H1 (cell line): ENCODE measurements at regions not wholly inside any gene's neighbourhood (a gene's known extent, or its start where the extent isn't known, plus 50 kb on each side); places are given as distances from the start of the nearest gene placed in this dataset.

Source experiments
- CTCF ChIA-PET: fragments of 300-600 bp; sonication (Branson Sonifier 250); formaldehyde crosslinking; loops from one replicate; lab custom pipeline; 2021; ENCODE audit not compliant: partially characterized antibody; lab: Charles Lee
- POLR2A ChIA-PET: fragments of 300-600 bp; sonication (Branson Sonifier 250); formaldehyde crosslinking; loops from one replicate; lab custom pipeline; 2021; ENCODE audit warnings: inconsistent platforms; ENCODE audit not compliant: partially characterized antibody; lab: Charles Lee
- DNase-seq, 2 experiments: peaks; one replicate each; pipeline versions ENCODE4 v3.0.0 to v3.0.0-alpha.2; 2010 to 2022; ENCODE audit warnings: low spot score in 2 of 2, low read depth in 1 of 2, mixed read lengths in 1 of 2
- FAIRE-seq: peaks from 2 replicates; lab custom pipeline; 2011; peaks lifted over from hg19 to GRCh38; lab: Jason Lieb, UNC
- H2AFZ ChIP-seq: 2 replicates; pipeline ENCODE4 v1.8.1; 2012; ENCODE audit warnings: low read length, inconsistent platforms
- H2AK5ac ChIP-seq: 2 replicates; pipeline ENCODE4 v1.6.1; 2013; ENCODE audit warnings: low read depth, low read length
- H2BK120ac ChIP-seq: replicated peaks from 2 replicates; pipeline ENCODE3; 2013; ENCODE audit warnings: low read depth, low read length, inconsistent platforms
- H2BK12ac ChIP-seq: 2 replicates; pipeline ENCODE4 v1.6.1; 2013; ENCODE audit warnings: low read depth, low read length
- H2BK15ac ChIP-seq: 2 replicates; pipeline ENCODE4 v1.6.1; 2013; ENCODE audit warnings: low read length
- H2BK20ac ChIP-seq: 2 replicates; pipeline ENCODE4 v1.6.1; 2013; ENCODE audit warnings: low read length
- H2BK5ac ChIP-seq: 2 replicates; pipeline ENCODE4 v1.6.1; 2013; ENCODE audit warnings: low read depth, low read length
- H3K14ac ChIP-seq: 2 replicates; pipeline ENCODE4 v1.6.1; 2013; ENCODE audit warnings: inconsistent platforms; ENCODE audit not compliant: insufficient read length
- H3K18ac ChIP-seq: 2 replicates; pipeline ENCODE4 v1.6.1; 2013; ENCODE audit warnings: low read length; ENCODE audit errors: extremely low read depth
- H3K23ac ChIP-seq: 2 replicates; pipeline ENCODE4 v1.6.1; 2013; ENCODE audit warnings: inconsistent platforms; ENCODE audit not compliant: insufficient read length
- H3K23me2 ChIP-seq: 2 replicates; pipeline ENCODE4 v1.6.1; 2013; ENCODE audit warnings: low read depth, low read length
- H3K27ac ChIP-seq: 2 replicates; pipeline ENCODE4 v1.6.1; 2011; ENCODE audit warnings: low read depth, low read length, inconsistent platforms
- H3K27me3 ChIP-seq, 4 experiments: replicated peaks in 1 of 4; 1 replicate in 1 of 4; 2 replicates in 3 of 4; pipeline versions ENCODE4 v1.6.1 to v1.8.1; 2011 to 2013; ENCODE audit warnings: low read length in 3 of 4, mild to moderate bottlenecking in 3 of 4, inconsistent platforms in 2 of 4, mixed read lengths in 2 of 4, moderate library complexity in 1 of 4; ENCODE audit not compliant: control insufficient read depth in 3 of 4, insufficient read depth in 3 of 4; ENCODE audit errors: extremely low read depth in 1 of 4
- H3K36me3 ChIP-seq, 4 experiments: 2 replicates each; pipeline versions ENCODE4 v1.6.1 to v1.8.1; 2011 to 2013; ENCODE audit warnings: mild to moderate bottlenecking in 4 of 4, low read length in 3 of 4, moderate library complexity in 2 of 4, control low read depth in 1 of 4, inconsistent platforms in 1 of 4; ENCODE audit not compliant: insufficient read depth in 4 of 4, control insufficient read depth in 2 of 4
- H3K4ac ChIP-seq: replicated peaks from 2 replicates; pipeline ENCODE3; 2013; ENCODE audit warnings: low read length, low read depth, mixed read lengths, inconsistent platforms; ENCODE audit not compliant: insufficient read length
- H3K4me1 ChIP-seq, 4 experiments: replicated peaks in 1 of 4; 1 replicate in 1 of 4; 2 replicates in 3 of 4; pipeline versions ENCODE4 v1.6.1 to v1.8.1; 2011 to 2013; ENCODE audit warnings: low read length in 3 of 4, inconsistent platforms in 2 of 4, mixed read lengths in 1 of 4; ENCODE audit not compliant: insufficient read depth in 4 of 4, control insufficient read depth in 3 of 4
- H3K4me2 ChIP-seq, 2 experiments: 2 replicates each; pipeline versions ENCODE4 v1.6.1 to v1.8.1; 2011 to 2013; ENCODE audit warnings: low read depth in 2 of 2, low read length in 2 of 2, control low read depth in 1 of 2, inconsistent platforms in 1 of 2, mild to moderate bottlenecking in 1 of 2; ENCODE audit not compliant: insufficient read depth in 1 of 2
- H3K4me3 ChIP-seq, 4 experiments: fragments of 200-600, 300-600 bp in 1 of 4; sonication (generic), shearing (Covaris generic), sonication (Bioruptor Twin) in 1 of 4; 2 replicates each; pipeline versions ENCODE4 v1.5.1 to v1.8.1; 2011 to 2016; ENCODE audit warnings: low read length in 4 of 4, low read depth in 3 of 4, control low read depth in 2 of 4, inconsistent platforms in 2 of 4, mild to moderate bottlenecking in 2 of 4, mixed read lengths in 1 of 4, moderate library complexity in 1 of 4; ENCODE audit not compliant: insufficient read depth in 2 of 4; ENCODE audit errors: extremely low read depth in 1 of 4
- H3K56ac ChIP-seq: replicated peaks from 2 replicates; pipeline ENCODE3; 2013; ENCODE audit warnings: low read depth, mild to moderate bottlenecking, mixed read lengths, low read length, inconsistent platforms; ENCODE audit not compliant: insufficient read length
- H3K79me1 ChIP-seq: 2 replicates; pipeline ENCODE4 v1.6.1; 2013; ENCODE audit warnings: low read depth, low read length, control low read depth
- H3K79me2 ChIP-seq, 2 experiments: 2 replicates each; pipeline versions ENCODE4 v1.6.1 to v1.8.1; 2012 to 2013; ENCODE audit warnings: low read length in 2 of 2, mild to moderate bottlenecking in 2 of 2, inconsistent platforms in 1 of 2; ENCODE audit not compliant: insufficient read depth in 2 of 2, control insufficient read depth in 1 of 2
- H3K9ac ChIP-seq, 4 experiments: replicated peaks in 1 of 4; 1 replicate in 1 of 4; 2 replicates in 3 of 4; pipeline versions ENCODE4 v1.6.1 to v1.8.1; 2011 to 2013; ENCODE audit warnings: low read depth in 3 of 4, low read length in 3 of 4, control low read depth in 2 of 4, mild to moderate bottlenecking in 2 of 4, moderate library complexity in 2 of 4, inconsistent platforms in 1 of 4; ENCODE audit errors: extremely low read depth in 1 of 4
- H3K9me3 ChIP-seq, 2 experiments: 2 replicates each; pipeline versions ENCODE4 v1.6.1 to v1.8.1; 2012 to 2013; ENCODE audit warnings: mild to moderate bottlenecking in 2 of 2, moderate library complexity in 2 of 2, control low read depth in 1 of 2, inconsistent platforms in 1 of 2, low read depth in 1 of 2, low read length in 1 of 2, mixed read lengths in 1 of 2; ENCODE audit not compliant: insufficient read depth in 2 of 2
- H4K20me1 ChIP-seq, 2 experiments: replicated peaks in 1 of 2; 2 replicates each; pipeline versions ENCODE3 to v1.8.1; 2011 to 2013; ENCODE audit warnings: inconsistent platforms in 2 of 2, low read length in 2 of 2, mild to moderate bottlenecking in 1 of 2; ENCODE audit not compliant: insufficient read depth in 2 of 2, control insufficient read depth in 1 of 2
- H4K5ac ChIP-seq: 2 replicates; pipeline ENCODE4 v1.6.1; 2013; ENCODE audit warnings: low read length, low read depth, mixed read lengths, inconsistent platforms; ENCODE audit not compliant: insufficient read length
- H4K8ac ChIP-seq: 2 replicates; pipeline ENCODE4 v1.8.0; 2013; ENCODE audit warnings: mild to moderate bottlenecking, moderate library complexity, low read length, inconsistent platforms; ENCODE audit not compliant: insufficient read depth; ENCODE audit errors: extremely low read depth
- H4K91ac ChIP-seq: replicated peaks from 2 replicates; pipeline ENCODE3; 2013; ENCODE audit warnings: low read length, mixed read lengths, inconsistent platforms; ENCODE audit not compliant: insufficient read length
- SAP30 ChIP-seq: fragments of 300-600 bp; sonication (generic); IDR thresholded peaks from 2 replicates; pipeline ENCODE4 v1.7.1; 2012; ENCODE audit warnings: low read length, moderate library complexity, mild to moderate bottlenecking, inconsistent platforms; ENCODE audit not compliant: insufficient read depth, insufficient replicate concordance
- YY1 ChIP-seq: IDR thresholded peaks from 2 replicates; pipeline ENCODE4 v1.6.1; 2011; ENCODE audit warnings: low read depth, mild to moderate bottlenecking, low read length
- WGBS, 2 experiments: shearing (Covaris generic) in 1 of 2; methylation state at CpG; one replicate each; pipeline versions ENCODE4 v1.1.6 to v1.1.7; 2013 to 2015; ENCODE audit warnings: low lambda C conversion rate in 2 of 2, mixed read lengths in 2 of 2, inconsistent platforms in 1 of 2, low coverage in 1 of 2, missing lambda C conversion rate in 1 of 2; ENCODE audit not compliant: insufficient replicate concordance in 2 of 2, insufficient coverage in 1 of 2, insufficient read length in 1 of 2; ENCODE audit errors: extremely low coverage in 1 of 2, missing lambda C conversion rate in 1 of 2; 5-methylcytosine and 5-hydroxymethylcytosine counted together
- TF ChIP-seq, protein P1 (sequence below): IDR thresholded peaks from 2 replicates; pipeline ENCODE4 v1.6.1; 2012; ENCODE audit warnings: inconsistent platforms

- H3K9ac ChIP-seq = no peak overlapping the region
- no peak overlapping the region for H2BK5ac ChIP-seq
- ChIA-PET POLR2A (no interaction called here), CTCF (interaction anchor here (0.6 to 0.7 kb wide), 3 partner anchors 13 to 152 kb away, joined by 3 read pairs; no protein-coding TSS in a partner anchor)
- no peak overlapping the region for H3K56ac ChIP-seq
- no peak overlapping the region for H2AFZ ChIP-seq
- H3K4me2 ChIP-seq = no peak overlapping the region
- H4K91ac ChIP-seq = no peak overlapping the region
- no peak overlapping the region for H3K23ac ChIP-seq
- H3K79me2 ChIP-seq = no peaks in the 10 kb centered on the region
- 87% methylated on average over 6 of the region's 6 CpGs; no CpG with 5 or more reads in 1 of the 2 experiments for WGBS, 2 experiments
- no peak overlapping the region for H2BK15ac ChIP-seq
- no peak overlapping the region for H4K8ac ChIP-seq
- H3K36me3 ChIP-seq = no peaks in the 10 kb centered on the region
- no peaks in the 10 kb centered on the region for H4K20me1 ChIP-seq
- no peak overlapping the region for H3K4ac ChIP-seq
- no peak overlapping the region for H2BK20ac ChIP-seq
- no peak for DNase-seq
- H3K27ac ChIP-seq = no peak overlapping the region
- H3K18ac ChIP-seq = no peak overlapping the region
- no peak overlapping the region for H2BK120ac ChIP-seq
- H3K4me3 ChIP-seq = no peak overlapping the region
- no peak for FAIRE-seq
- no peak overlapping the region for H2BK12ac ChIP-seq
- H2AK5ac ChIP-seq = no peak overlapping the region
- no peaks in the 10 kb centered on the region for H3K79me1 ChIP-seq
- H3K23me2 ChIP-seq = no peaks in the 10 kb centered on the region
- H3K4me1 ChIP-seq = no peaks in the 10 kb centered on the region
- no peaks in the 10 kb centered on the region for H3K9me3 ChIP-seq
- H4K5ac ChIP-seq = no peak overlapping the region
- H3K14ac ChIP-seq = no peak overlapping the region
- H3K27me3 ChIP-seq = peaks cover 0 to 14% (median 8%) of the 10 kb centered on the region in 4 experiments; a peak in 4 of 7 replicates
- TF ChIP-seq SAP30 (no peak), YY1 (no peak)
- TF ChIP-seq, protein P1, sequence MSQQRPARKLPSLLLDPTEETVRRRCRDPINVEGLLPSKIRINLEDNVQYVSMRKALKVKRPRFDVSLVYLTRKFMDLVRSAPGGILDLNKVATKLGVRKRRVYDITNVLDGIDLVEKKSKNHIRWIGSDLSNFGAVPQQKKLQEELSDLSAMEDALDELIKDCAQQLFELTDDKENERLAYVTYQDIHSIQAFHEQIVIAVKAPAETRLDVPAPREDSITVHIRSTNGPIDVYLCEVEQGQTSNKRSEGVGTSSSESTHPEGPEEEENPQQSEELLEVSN = no peak
Measured at GRCh38 chr7:35533902-35534301, 161.0 kb downstream of the HERPUD2 start.
